ENCODE measurements at regions not wholly inside any gene's neighbourhood (a gene's known extent, or its start where the extent isn't known, plus 50 kb on each side); places are given as distances from the start of the nearest gene placed in this dataset.

GRCh38 chr10:53682885-53683284, 910.3 kb upstream of the MBL2 start:
- no peak for TF ChIP-seq CTCF (IDR thresholded peaks at IDR 0.05)
- TF ChIP-seq EZH2 (IDR thresholded peaks at IDR 0.05), result no peak
